GM11168 (cell line): ENCODE measurements at regions not wholly inside any gene's neighbourhood (a gene's known extent, or its start where the extent isn't known, plus 50 kb on each side); places are given as distances from the start of the nearest gene placed in this dataset.
"Not testable (repeated sequence)": the region's sequence is repeated elsewhere in the genome, so short reads cannot be mapped to it uniquely, and the experiment has no call there.

Experiments
- in situ Hi-C: fragments of 300-500 bp; cut with MboI; formaldehyde crosslinking; loops from one replicate; pipeline ENCODE4 v1.12.0; 2022; ENCODE audit warnings: low sequenced_read_pairs; ENCODE audit not compliant: unreplicated experiment

DNA sequence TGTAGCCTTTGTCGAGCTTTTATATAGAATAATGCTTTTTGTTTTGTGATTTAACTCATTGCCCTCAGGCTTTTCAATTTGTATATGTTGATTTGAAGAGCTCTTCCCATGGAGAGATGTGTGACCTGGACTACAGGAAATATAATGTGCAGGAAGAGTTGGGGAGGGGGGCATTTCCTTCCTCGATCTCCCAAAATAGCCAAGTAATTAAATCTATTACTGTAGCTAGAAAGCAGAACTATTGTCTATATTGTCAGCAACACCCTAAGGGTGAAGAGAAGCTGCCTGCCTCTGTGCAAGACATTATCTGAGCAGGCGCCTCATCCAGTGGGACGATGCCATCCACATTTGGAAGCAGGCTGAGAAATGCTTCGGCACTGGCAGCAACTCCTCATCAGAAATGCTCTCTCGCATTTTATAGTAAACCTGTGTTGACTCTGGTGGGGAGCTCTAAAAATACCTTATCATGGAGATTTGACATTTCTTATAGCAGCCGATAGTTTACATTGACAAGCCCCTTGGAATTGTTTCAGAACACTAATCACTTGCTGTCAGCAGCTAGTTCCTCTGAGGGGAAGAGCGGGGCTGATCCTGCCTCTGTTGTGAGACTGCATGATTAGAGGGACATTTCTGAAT is 392.5 kb upstream of the RGS6 start:
- in situ Hi-C loops, result no loop called here

DNA sequence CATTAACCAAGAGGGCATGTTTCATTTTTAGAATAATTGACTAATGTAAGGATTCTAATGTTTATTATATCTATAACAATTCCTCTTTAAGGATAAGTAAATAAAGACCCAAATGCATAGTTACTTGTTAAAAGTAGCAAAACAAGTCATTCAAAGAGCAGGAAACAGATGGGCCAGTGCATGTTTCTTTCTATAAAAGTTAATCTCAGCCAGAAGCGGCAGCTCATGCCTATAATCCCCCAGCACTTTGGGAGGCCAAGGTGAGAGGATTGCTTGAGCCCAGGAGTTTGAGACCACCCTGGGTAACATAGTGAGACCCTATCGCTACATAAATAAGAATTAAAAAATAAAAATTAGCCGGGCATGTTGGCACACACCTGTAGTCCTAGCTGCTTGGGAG is 391.0 kb upstream of the RGS6 start:
- in situ Hi-C loops, result no loop called here

DNA sequence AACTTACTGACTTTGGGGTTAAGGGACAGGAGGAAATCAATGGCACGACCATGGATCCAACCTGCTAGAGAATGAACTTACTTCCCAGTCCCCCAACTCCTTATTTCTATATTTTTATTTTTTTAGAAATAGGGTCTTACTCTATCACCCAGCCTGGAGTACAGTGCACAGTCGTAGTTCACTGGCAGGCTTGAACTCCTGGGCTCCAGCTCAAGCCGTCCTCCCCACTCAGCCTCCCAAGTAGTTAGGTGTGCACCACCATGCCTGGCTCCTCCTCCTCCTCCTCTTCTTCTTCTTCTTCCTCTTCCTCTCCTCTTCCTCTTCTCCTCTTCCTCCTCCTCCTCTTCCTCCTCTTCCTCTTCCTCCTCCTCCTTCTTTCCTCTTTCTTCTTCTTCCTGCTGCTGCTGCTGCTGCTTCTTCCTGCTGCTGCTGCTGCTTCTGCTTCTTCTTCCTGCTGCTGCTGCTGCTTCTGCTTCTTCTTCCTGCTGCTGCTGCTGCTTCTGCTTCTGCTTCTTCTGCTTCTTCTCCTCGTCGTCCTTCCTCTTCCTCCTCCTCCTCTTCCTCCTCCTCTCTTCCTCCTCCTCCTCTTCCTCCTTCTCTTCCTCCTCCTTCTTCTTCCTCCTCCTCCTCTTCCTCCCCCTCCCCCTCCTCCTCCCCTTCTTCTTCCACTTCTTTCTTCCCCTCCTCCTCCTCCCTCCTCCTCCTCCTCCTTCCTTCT is 390.1 kb upstream of the RGS6 start:
- in situ Hi-C loops, result no loop called here

DNA sequence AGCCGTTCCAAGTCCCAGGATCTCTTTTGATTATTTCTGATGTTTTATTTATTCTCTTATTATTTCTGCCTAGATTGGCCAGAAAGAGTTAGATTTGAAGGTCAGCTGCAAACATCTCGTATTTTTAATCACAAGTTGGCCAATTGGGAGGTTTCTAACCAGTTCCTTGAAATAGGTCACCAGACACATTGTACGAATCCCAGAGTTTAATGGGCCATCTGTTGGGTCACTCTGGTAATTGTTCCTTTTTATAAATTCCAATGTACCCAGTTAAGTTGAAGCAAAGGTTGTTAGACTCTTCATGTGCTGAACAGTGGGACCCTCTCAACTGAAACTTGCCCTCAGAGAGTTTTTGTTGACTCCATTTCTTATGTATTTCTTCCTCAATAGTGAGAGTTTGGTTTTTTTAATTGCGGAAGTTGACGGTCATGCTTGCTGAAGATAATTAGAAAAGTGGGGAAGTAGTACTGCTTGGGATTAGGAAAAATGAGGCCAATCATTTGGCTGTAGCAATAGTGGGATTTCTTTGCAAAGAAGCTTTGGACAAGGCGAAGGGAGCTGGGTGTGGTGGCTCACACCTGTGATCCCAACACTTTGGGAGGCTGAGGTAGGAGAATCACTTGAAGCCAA is 382.7 kb upstream of the RGS6 start:
- in situ Hi-C loops, result no loop called here

DNA sequence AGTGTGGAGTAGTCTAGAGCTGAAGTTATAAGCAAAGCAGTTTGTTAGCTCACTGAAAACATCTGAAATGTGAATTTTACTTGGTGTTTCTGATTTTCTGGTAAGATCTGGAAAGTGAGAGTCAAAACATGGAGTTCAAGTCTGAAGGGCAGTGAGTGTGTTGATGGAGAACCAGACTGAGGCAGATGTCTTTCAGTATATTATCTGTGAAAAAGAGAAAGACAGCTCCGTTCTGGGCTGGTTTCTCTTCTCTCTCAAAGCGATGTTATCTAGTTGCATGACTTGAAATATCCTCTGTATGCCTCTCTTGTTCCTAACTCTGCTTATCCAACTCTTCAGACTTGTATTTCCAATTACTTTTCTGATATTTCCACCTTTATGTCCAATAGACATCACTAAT is 381.9 kb upstream of the RGS6 start:
- in situ Hi-C loops, result no loop called here

DNA sequence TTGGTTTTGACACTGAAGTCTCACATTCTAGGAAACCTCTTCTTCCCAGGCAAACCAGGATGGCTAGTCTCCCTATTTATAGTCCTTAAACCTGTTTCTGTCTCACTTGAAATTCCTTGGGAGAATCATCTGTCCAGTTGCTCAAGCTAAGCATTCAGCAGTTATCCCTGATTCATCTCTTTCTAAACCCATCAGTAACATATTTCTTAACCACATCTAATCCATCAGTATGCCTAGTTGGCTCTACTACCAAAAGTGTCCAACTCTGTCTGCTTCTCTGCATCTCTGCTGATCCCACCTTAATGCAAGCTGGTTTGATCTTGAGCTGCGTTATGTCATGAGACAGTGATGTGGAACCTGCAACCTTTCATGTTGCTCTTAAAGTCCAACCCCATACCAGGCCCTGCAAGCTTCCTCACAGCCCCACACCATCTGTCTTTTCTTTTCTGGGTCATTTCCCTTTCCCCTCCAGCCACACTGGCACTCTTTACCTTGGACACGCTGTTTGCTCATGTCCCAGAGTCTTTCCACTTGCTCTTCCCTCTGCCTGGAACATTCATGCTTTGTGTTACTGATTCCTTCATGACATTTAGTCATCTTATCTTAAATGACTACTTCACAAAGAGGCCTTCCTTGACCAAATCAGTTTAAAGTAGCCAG is 380.8 kb upstream of the RGS6 start:
- in situ Hi-C loops, result no loop called here

DNA sequence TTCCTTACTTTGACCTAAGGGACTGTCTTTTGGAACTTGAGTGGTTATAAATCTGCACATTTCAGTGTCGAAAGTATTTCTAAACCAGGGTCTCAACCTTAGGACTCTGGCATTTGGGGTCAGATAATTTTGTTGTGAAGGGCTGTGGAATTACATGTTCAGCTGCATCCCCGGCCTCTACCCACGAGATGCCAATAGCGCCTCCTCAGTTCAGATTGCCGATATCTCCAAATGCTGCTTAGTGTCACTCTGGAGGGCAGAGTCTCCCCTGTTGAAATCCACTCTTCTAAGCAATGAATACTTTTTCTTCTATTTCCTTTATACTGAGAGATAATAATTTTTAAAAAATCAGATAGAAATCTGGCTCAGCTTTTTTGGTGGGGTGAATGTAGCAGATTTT is 379.4 kb upstream of the RGS6 start:
- in situ Hi-C loops, result no loop called here

DNA sequence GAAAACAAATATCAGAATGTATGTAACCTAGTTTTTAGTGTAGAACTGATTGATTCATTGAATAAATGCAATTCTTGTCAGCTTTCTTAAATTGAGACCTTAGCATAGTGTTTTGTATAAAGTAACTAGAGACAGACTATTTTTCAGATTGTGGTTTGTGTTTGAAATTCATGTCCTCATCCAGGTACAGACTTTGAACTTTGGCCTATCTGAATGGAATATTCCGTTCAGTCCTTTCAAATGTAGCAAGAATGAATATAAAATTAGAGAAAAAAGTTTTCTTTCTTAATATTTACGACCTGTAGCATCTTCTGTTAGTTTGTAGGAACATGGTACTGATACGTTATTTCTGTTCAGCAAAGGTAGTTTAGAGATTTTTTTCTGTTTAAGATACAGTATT is 378.4 kb upstream of the RGS6 start:
- in situ Hi-C loops, result no loop called here

DNA sequence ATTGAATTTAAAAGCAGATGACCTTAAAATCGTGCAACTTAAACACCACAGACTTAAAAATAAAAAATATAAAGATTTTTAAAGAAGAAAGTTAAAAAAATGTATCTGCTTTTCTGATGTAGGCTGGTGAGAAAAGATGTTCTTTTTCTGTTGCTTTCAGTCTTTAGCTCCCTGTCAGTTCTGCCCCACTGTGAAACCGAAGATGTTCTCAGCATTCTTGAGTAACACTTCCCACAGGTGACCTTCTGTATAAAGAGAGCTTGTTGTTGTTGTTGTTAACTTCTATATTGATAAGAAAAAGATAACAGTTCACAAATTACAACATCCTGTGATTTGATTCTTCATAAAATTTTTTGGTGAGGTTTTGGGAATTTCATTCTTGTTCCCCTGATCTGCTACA is 377.9 kb upstream of the RGS6 start:
- in situ Hi-C loops, result no loop called here

DNA sequence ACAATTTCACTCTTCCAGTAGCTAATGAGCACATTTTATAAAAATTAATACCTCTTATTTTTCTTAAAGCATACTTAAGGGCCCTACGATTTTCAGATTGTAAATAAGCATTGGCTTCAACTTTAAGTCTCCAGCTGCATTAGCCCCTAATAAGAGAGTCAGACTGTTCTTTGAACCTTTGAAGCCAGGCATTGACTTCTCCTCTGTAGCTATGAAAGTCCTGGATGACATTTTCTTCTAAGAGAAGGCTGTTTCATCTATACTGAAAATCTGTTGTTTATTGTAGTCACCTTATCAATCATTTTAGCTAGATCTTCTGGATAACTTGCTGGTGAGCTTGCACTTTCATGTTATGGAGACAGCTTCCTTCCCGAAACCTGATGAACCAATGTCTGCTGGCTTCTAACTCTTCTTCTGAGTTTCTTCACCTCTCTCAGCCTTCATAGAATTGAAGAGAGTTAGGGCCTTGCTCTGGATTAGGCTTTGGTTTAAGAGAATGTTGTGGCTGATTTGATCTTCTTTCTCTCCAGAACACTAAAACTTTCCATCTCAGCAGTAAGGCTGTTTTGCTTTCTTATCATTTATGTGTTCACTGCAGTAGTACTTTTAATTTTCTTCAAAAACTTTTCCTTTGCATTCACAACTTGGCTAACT is 377.1 kb upstream of the RGS6 start:
- in situ Hi-C loops, result no loop called here

DNA sequence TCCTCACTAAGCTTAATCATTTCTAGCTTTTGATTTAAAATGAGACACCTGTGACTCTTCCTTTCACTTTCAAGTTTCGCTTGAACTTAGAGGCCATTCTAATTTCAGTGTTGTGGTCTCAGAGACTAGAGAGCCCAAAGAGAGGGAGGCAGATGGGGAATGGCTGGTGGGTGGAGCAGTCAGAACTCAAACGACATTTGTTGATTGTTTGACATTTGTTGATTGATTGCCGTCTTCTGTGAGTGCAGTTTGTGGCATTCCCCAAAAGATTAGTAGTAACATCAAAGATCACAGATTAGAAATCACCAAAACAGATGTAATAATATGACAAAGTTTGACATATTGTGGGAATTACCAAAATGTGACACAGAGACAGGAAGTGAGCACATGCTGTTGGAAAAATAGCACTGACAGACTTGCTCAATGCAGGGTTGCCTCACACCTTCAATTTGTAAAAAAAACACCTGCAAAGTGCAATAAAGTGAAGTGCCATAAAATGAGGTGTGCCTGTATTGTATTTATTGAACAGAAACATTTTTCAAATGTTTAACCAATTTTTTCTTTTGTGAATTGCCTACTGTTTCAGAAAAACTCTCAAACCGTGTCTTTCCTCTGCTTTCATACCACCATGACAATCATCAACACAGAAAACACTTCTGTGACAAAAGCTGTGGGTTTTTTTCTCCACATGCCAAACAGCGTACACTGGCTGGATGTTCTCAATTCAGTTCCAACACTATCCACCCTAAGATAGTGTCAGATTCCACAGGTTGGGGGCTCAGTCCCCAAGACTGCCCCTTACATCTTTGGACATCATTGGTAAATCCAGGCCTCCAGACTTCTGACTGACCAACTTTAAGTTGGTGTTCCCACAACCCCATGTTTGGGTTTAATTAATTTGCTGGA is 376.3 kb upstream of the RGS6 start:
- in situ Hi-C loops, result no loop called here

DNA sequence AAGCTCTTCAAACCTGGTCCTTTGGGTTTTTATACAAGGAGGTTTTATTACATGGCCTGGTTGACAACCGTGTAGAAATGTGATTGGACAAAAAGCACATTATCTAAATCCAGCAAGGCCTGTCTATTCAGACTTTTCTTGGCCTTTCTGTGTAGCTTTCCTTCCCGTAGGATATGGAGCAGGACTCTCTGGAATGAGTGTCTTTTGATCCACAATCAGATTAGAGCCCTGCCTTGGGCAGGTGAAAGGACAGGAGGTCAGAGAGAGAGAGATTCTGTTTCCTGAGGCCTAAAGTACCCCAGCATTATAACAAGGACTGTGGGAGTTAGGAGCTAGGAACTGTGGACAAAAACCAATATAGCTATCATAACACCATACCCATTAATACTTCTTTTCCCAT is 375.5 kb upstream of the RGS6 start:
- in situ Hi-C loops, result no loop called here

DNA sequence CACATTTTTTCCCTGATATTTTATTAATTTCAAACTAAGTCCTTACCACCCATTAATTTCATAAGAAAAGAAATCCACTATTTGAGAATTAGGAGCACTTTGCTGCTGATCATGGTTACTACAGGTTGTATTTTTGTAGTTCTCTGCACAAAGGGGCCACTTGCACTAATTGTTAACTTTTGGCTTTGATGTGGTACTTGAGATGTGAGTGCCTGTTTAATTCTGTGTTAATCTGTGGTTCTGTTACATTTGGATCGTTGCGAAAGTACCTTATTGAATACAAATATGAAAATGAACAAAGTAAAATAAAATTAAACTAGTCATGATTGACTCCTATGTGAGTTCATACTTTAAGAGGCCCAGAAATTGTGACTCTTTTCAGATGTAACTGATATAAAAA is 374.9 kb upstream of the RGS6 start:
- in situ Hi-C loops, result no loop called here

DNA sequence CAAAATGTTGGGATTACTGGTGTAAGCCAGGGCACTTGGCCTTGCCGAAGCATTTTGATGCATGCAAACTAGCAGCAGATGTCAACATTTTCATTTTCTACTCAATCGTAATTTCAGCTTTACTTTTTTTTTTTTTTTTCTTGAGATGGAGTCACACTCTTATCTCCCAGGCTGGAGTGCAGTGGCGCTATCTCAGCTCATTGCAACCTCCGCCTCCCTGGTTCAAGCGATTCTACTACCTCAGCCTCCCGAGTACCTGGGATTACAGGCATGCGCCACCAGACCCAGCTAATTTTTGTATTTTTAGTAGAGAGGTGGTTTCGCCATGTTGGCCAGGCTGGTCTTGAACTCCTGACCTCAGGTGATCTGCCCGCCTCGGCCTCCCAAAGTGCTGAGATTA is 373.3 kb upstream of the RGS6 start:
- in situ Hi-C loops, result not testable (repeated sequence)

DNA sequence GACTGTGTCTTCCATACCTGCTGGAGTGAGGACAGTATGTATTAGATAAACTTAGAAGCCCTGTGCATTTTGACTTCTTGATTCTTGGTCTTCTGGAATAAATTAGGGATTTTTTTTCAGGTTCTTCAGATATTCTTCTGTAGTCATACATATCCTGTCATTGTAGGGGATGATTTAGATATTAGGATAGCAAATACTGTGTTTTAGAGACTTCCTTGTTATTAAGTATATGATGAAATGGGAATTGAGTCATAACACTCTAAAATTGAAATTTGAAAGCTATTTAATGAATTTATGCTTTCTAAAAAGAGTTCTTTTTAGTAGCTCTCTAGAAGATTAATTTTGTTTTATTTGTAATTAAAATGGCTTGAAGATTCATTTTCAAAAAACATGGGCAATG is 371.5 kb upstream of the RGS6 start:
- in situ Hi-C loops, result no loop called here

DNA sequence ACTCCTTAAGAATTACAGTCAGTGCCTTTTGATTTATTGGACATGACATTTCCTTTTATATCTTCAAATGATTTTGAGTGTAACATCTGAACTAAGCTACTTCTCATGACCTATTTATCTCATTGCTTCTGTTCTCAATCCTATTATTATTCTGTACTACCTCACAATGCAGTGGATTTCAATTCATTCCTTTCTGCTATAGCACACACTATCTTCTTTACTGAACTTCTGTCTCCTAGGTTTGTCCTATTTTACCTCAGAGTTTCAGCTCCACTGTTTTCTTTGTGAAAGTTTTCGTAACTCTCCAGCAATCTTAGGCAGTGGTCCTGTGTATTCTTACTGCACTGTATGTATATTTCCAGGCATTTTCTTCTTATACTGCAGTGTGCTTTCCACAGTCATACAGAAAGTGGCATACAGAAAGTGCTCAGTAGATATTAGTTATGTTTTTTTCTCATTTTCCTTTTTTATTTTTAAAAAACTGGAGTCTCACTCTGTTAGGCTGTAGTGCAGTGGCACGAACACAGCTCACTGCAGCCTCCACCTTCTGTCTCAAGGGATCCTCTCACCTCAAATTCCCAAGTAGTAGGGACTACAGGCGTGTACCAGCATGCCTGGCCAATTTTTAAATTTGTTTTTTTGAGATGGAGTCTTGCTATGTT is 368.6 kb upstream of the RGS6 start:
- in situ Hi-C loops, result no loop called here

DNA sequence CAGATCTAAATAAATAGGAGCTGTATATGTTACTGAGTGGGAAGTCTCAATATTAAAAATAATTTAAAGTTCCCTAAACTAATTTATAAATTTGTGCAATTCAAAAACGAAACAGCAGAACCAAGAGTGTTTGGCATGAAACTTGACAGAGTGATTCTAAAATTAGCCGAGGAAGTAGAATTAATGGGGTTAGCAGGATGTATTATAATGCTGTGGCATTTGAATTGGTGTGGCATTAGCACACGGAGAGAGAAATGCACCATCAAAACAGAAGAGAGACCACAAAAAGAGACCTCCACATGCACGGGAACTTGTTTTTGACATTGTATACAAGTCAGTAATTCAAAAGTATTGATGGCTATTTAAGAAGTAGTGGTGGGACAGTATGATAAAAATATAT is 366.0 kb upstream of the RGS6 start:
- in situ Hi-C loops, result no loop called here

DNA sequence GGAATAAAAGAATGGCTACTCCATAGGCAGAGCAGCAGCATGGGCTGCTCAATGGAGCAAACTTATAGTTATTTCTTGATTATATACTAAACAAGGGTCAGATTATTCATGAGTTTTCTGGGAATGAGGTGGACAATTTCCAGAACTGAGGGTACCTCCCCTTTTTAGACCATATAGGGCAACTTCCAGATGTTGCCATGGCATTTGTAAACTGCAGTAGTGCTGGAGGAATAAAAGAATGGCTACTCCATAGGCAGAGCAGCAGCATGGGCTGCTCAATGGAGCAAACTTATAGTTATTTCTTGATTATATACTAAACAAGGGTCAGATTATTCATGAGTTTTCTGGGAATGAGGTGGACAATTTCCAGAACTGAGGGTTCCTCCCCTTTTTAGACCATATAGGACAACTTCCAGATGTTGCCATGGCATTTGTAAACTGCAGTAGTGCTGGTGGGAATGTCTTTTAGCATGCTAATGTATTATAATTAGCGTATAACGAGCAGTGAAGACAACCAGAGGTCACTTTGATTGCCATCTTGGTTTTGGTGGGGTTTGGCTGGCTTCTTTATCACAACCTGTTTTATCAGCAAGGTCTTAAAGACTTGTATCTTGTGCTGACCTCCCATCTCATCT is 364.6 kb upstream of the RGS6 start:
- in situ Hi-C loops, result not testable (repeated sequence)

DNA sequence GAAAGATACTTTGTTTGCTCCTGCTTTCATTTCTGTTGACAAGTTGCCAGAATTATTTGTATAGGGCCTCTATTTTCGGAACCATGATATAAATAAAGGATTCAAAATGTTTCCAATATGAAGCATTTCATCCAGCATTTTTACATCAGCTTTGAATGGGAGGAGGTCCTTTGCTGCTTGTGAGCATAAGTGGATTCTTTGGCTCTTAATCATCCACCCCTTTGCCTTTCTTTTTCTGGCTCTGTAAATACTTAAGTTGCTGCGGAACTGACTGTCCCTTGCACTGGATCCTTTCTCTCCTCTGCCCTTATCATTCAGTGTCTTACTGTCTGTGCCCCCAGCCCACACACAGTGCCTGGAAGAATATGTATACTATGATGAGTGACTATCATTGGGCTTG is 357.3 kb upstream of the RGS6 start:
- in situ Hi-C loops, result no loop called here
